SK-N-SH treated with all-trans-retinoic acid at 6 μM for 48 hours (cell line): ENCODE measurements at regions not wholly inside any gene's neighbourhood (a gene's known extent, or its start where the extent isn't known, plus 50 kb on each side); places are given as distances from the start of the nearest gene placed in this dataset.

Experiments used
- ARNTL ChIP-seq: fragments of 450-650 bp; formaldehyde crosslinking; IDR thresholded peaks from 2 replicates; pipeline ENCODE4 v1.5.0; 2020; ENCODE audit warnings: low read depth, mild to moderate bottlenecking, moderate library complexity, borderline replicate concordance
- OSR1 ChIP-seq: fragments of 250-450 bp; sonication (Bioruptor Pico); IDR thresholded peaks from 2 replicates; pipeline ENCODE4 v1.8.0; 2022; ENCODE audit warnings: moderate library complexity, mild to moderate bottlenecking, inconsistent platforms
- PPARA ChIP-seq: fragments of 250-450 bp; sonication (Bioruptor Pico); IDR thresholded peaks from 2 replicates; pipeline ENCODE4 v1.5.0; 2020; ENCODE audit warnings: mild to moderate bottlenecking, borderline replicate concordance
- RARB ChIP-seq: fragments of 250-450 bp; sonication (Bioruptor Pico); IDR thresholded peaks from 2 replicates; pipeline ENCODE4 v1.8.0; 2021; ENCODE audit warnings: mild to moderate bottlenecking, moderate library complexity
- SNAI2 ChIP-seq: fragments of 250-450 bp; sonication (Bioruptor Pico); IDR thresholded peaks from 2 replicates; pipeline ENCODE4 v1.5.0; 2020; ENCODE audit warnings: mild to moderate bottlenecking, moderate library complexity
- TCF4 ChIP-seq: fragments of 250-450 bp; sonication (Bioruptor Pico); IDR thresholded peaks from 2 replicates; pipeline ENCODE4 v1.8.0; 2021; ENCODE audit warnings: mild to moderate bottlenecking, moderate library complexity, borderline replicate concordance
- ZFP30 ChIP-seq: fragments of 450-650 bp; formaldehyde crosslinking; IDR thresholded peaks from 2 replicates; pipeline ENCODE4 v1.5.0; 2022; ENCODE audit warnings: mild to moderate bottlenecking, moderate library complexity
- ZNF70 ChIP-seq: fragments of 450-650 bp; formaldehyde crosslinking; IDR thresholded peaks from 2 replicates; pipeline ENCODE4 v1.5.0; 2020; ENCODE audit warnings: mild to moderate bottlenecking, moderate library complexity
- TF ChIP-seq, protein P1 (sequence below): fragments of 250-450 bp; sonication (Bioruptor Pico); IDR thresholded peaks from 2 replicates; pipeline ENCODE4 v1.8.0; 2021; ENCODE audit warnings: low read depth, mild to moderate bottlenecking, moderate library complexity, borderline replicate concordance
- TF ChIP-seq, protein P2 (sequence below): fragments of 250-450 bp; sonication (Bioruptor Pico); IDR thresholded peaks from 2 replicates; pipeline ENCODE4 v1.8.0; 2020; ENCODE audit warnings: mild to moderate bottlenecking, moderate library complexity, borderline replicate concordance

DNA sequence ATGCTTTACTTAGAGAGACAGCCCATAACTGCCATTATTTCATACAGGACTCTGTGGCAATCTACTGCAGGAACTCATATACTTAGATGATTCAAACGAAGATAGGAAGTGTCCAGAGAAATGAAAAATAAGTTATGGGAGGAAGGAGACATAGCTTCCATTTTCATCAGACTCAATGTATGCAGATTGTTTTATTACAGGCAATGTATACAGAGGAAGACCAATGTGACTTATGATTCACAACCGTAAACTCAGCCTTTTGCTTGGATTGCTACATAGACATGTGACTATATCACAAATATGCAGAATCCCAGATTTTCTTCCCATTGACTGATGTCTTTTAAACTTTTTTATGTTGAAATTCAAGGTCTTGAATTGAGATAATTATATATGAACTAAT is 793.4 kb downstream of the SATB2 start:
- TF ChIP-seq TCF4 (no peak), ZFP30 (no peak), PPARA (CRISPR knock-in tag) (no peak), ARNTL (CRISPR knock-in tag) (no peak), OSR1 (CRISPR knock-in tag) (no peak), ZNF70 (CRISPR knock-in tag) (no peak), SNAI2 (CRISPR knock-in tag) (no peak), RARB (no peak)
- TF ChIP-seq, protein P1, sequence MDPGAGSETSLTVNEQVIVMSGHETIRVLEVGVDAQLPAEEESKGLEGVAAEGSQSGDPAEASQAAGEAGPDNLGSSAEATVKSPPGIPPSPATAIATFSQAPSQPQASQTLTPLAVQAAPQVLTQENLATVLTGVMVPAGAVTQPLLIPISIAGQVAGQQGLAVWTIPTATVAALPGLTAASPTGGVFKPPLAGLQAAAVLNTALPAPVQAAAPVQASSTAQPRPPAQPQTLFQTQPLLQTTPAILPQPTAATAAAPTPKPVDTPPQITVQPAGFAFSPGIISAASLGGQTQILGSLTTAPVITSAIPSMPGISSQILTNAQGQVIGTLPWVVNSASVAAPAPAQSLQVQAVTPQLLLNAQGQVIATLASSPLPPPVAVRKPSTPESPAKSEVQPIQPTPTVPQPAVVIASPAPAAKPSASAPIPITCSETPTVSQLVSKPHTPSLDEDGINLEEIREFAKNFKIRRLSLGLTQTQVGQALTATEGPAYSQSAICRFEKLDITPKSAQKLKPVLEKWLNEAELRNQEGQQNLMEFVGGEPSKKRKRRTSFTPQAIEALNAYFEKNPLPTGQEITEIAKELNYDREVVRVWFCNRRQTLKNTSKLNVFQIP (CRISPR knock-in tag) = no peak
- TF ChIP-seq, protein P2, sequence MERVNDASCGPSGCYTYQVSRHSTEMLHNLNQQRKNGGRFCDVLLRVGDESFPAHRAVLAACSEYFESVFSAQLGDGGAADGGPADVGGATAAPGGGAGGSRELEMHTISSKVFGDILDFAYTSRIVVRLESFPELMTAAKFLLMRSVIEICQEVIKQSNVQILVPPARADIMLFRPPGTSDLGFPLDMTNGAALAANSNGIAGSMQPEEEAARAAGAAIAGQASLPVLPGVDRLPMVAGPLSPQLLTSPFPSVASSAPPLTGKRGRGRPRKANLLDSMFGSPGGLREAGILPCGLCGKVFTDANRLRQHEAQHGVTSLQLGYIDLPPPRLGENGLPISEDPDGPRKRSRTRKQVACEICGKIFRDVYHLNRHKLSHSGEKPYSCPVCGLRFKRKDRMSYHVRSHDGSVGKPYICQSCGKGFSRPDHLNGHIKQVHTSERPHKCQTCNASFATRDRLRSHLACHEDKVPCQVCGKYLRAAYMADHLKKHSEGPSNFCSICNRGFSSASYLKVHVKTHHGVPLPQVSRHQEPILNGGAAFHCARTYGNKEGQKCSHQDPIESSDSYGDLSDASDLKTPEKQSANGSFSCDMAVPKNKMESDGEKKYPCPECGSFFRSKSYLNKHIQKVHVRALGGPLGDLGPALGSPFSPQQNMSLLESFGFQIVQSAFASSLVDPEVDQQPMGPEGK (CRISPR knock-in tag) = no peak
